IMR-90 (cell line): ENCODE measurements at regions not wholly inside any gene's neighbourhood (a gene's known extent, or its start where the extent isn't known, plus 50 kb on each side); places are given as distances from the start of the nearest gene placed in this dataset.

ENCODE experiments used
- ATAC-seq: fragments of 200-7000 bp; cut with Tn5 transposase; 2 replicates; pipeline ENCODE4 v1.9.1; 2020; ENCODE audit warnings: low read depth, mild to moderate bottlenecking, moderate library complexity
- BruUV-seq: library from RNA; stranded (reverse); fragments of 400-500 nt; replicated peaks from 2 replicates; lab custom pipeline; 2021; lab: Mats Ljungman, UMichigan
- CTCF ChIA-PET: fragments of 300-600 bp; formaldehyde crosslinking; extraction: SDS; loops from one replicate; lab custom pipeline; 2021; ENCODE audit warnings: antibody characterized with exemption; lab: Yijun Ruan, JAX
- POLR2A ChIA-PET: fragments of 300-600 bp; sonication (Branson Sonifier 250); formaldehyde crosslinking; loops from one replicate; lab custom pipeline; 2022; ENCODE audit warnings: antibody characterized with exemption; ENCODE audit not compliant: unreplicated experiment; lab: Charles Lee
- DNase-seq: peaks from one replicate; pipeline ENCODE4 v3.0.0; 2013
- H2AFZ ChIP-seq: replicated peaks from 2 replicates; pipeline ENCODE3; 2013; ENCODE audit warnings: low read length, mild to moderate bottlenecking; ENCODE audit not compliant: poor library complexity
- H2AK5ac ChIP-seq: 2 replicates; pipeline ENCODE4 v1.6.1; 2013; ENCODE audit warnings: low read depth, low read length, inconsistent platforms
- H2AK9ac ChIP-seq: replicated peaks from 2 replicates; pipeline ENCODE3; 2013; ENCODE audit warnings: mild to moderate bottlenecking, low read depth, low read length, moderate library complexity; ENCODE audit not compliant: poor library complexity
- H2BK120ac ChIP-seq: 2 replicates; pipeline ENCODE4 v1.6.1; 2013; ENCODE audit warnings: low read depth, low read length, inconsistent platforms
- H2BK15ac ChIP-seq: 3 replicates; pipeline ENCODE4 v1.6.1; 2013; ENCODE audit warnings: low read depth, low read length, inconsistent platforms
- H2BK20ac ChIP-seq: 2 replicates; pipeline ENCODE4 v1.6.1; 2013; ENCODE audit warnings: low read depth, mild to moderate bottlenecking, inconsistent platforms, low read length, moderate library complexity
- H2BK5ac ChIP-seq: 2 replicates; pipeline ENCODE4 v1.6.1; 2013; ENCODE audit warnings: mild to moderate bottlenecking, low read depth, low read length, inconsistent platforms; ENCODE audit not compliant: poor library complexity, severe bottlenecking
- H3K14ac ChIP-seq: replicated peaks from 2 replicates; pipeline ENCODE4 v1.6.1; 2013; ENCODE audit warnings: low read depth, low read length, inconsistent platforms
- H3K18ac ChIP-seq: 2 replicates; pipeline ENCODE4 v1.6.1; 2013; ENCODE audit warnings: low read depth, low read length, control low read depth
- H3K23ac ChIP-seq: 2 replicates; pipeline ENCODE4 v1.6.1; 2013; ENCODE audit warnings: low read depth, low read length, inconsistent platforms
- H3K27ac ChIP-seq: 2 replicates; pipeline ENCODE4 v1.5.1; 2013; ENCODE audit warnings: mild to moderate bottlenecking, control low read depth, low read length; ENCODE audit not compliant: insufficient read depth
- H3K27me3 ChIP-seq: 2 replicates; pipeline ENCODE4 v1.6.1; 2013; ENCODE audit warnings: low read length; ENCODE audit not compliant: control insufficient read depth, insufficient read depth
- H3K36me3 ChIP-seq: 2 replicates; pipeline ENCODE4 v1.6.1; 2013; ENCODE audit warnings: low read length, mixed read lengths; ENCODE audit not compliant: control insufficient read depth, insufficient read depth
- H3K4ac ChIP-seq: 2 replicates; pipeline ENCODE4 v1.6.1; 2013; ENCODE audit warnings: low read depth, low read length, inconsistent platforms
- H3K4me1 ChIP-seq: 2 replicates; pipeline ENCODE4 v1.6.1; 2013; ENCODE audit warnings: low read length, mixed read lengths; ENCODE audit not compliant: control insufficient read depth, insufficient read depth
- H3K4me2 ChIP-seq: 2 replicates; pipeline ENCODE4 v1.6.1; 2013; ENCODE audit warnings: low read depth, mild to moderate bottlenecking, control low read depth, low read length, moderate library complexity
- H3K4me3 ChIP-seq: 2 replicates; pipeline ENCODE4 v1.5.1; 2013; ENCODE audit warnings: low read depth, mild to moderate bottlenecking, control low read depth, low read length, moderate library complexity; ENCODE audit not compliant: insufficient read depth
- H3K56ac ChIP-seq: 2 replicates; pipeline ENCODE4 v1.6.1; 2013; ENCODE audit warnings: low read length, inconsistent platforms; ENCODE audit not compliant: insufficient read depth; ENCODE audit errors: extremely low read depth
- H3K79me1 ChIP-seq, 2 experiments: 2 replicates each; pipeline ENCODE4 v1.6.1; 2013; ENCODE audit warnings: low read length in 2 of 2, inconsistent platforms in 1 of 2, low read depth in 1 of 2
- H3K9ac ChIP-seq: 2 replicates; pipeline ENCODE4 v1.6.1; 2013; ENCODE audit warnings: low read depth, low read length, control low read depth
- H3K9me1 ChIP-seq: 2 replicates; pipeline ENCODE4 v1.6.1; 2013; ENCODE audit warnings: low read length, inconsistent platforms; ENCODE audit not compliant: insufficient read depth
- H3K9me3 ChIP-seq: 2 replicates; pipeline ENCODE4 v1.6.1; 2013; ENCODE audit warnings: low read length; ENCODE audit not compliant: control insufficient read depth, insufficient read depth
- H4K20me1 ChIP-seq: 2 replicates; pipeline ENCODE4 v1.6.1; 2013; ENCODE audit warnings: low read length, inconsistent platforms; ENCODE audit not compliant: insufficient read depth
- H4K5ac ChIP-seq: 2 replicates; pipeline ENCODE4 v1.6.1; 2013; ENCODE audit warnings: mild to moderate bottlenecking, low read depth, low read length, control low read depth
- H4K8ac ChIP-seq, 2 experiments: 2 replicates each; pipeline ENCODE4 v1.6.1; 2013; ENCODE audit warnings: low read depth in 2 of 2, low read length in 2 of 2, control low read depth in 1 of 2, inconsistent platforms in 1 of 2
- H4K91ac ChIP-seq: 2 replicates; pipeline ENCODE4 v1.6.1; 2013; ENCODE audit warnings: low read depth, low read length, inconsistent platforms; ENCODE audit not compliant: insufficient read depth
- BHLHE40 ChIP-seq: fragments of 150-350 bp; IDR thresholded peaks from 2 replicates; pipeline ENCODE4 v1.6.1; 2016; ENCODE audit warnings: mild to moderate bottlenecking, low read depth, low read length
- CEBPB ChIP-seq: IDR thresholded peaks from 2 replicates; pipeline ENCODE4 v1.6.1; 2012; ENCODE audit warnings: low read depth, low read length, improper control_type of control experiment
- CHD1 ChIP-seq: IDR thresholded peaks from 2 replicates; pipeline ENCODE4 v1.6.1; 2012; ENCODE audit warnings: low read depth, low read length, improper control_type of control experiment
- ELK1 ChIP-seq: fragments of 150-350 bp; IDR thresholded peaks from 2 replicates; pipeline ENCODE4 v1.6.1; 2016; ENCODE audit warnings: low read depth, mild to moderate bottlenecking, low read length, moderate library complexity, borderline replicate concordance
- FOS ChIP-seq: fragments of 150-350 bp; IDR thresholded peaks from 2 replicates; pipeline ENCODE4 v1.6.1; 2016; ENCODE audit warnings: low read depth, low read length
- MAFK ChIP-seq: IDR thresholded peaks from 2 replicates; pipeline ENCODE4 v1.6.1; 2012; ENCODE audit warnings: low read depth, low read length, improper control_type of control experiment
- MAZ ChIP-seq: IDR thresholded peaks from 2 replicates; pipeline ENCODE4 v1.6.1; 2012; ENCODE audit warnings: low read depth, mild to moderate bottlenecking, low read length, improper control_type of control experiment, moderate library complexity, borderline replicate concordance
- MXI1 ChIP-seq: IDR thresholded peaks from 2 replicates; pipeline ENCODE4 v1.6.1; 2012; ENCODE audit warnings: low read depth, mild to moderate bottlenecking, low read length, moderate library complexity, borderline replicate concordance
- NFE2L2 ChIP-seq: fragments of 150-350 bp; IDR thresholded peaks from 2 replicates; pipeline ENCODE4 v1.6.1; 2016; ENCODE audit warnings: low read depth, mild to moderate bottlenecking, low read length
- POLR2A ChIP-seq: IDR thresholded peaks from 2 replicates; pipeline ENCODE4 v1.6.1; 2012; ENCODE audit warnings: mild to moderate bottlenecking, low read depth, low read length
- RAD21 ChIP-seq: IDR thresholded peaks from 2 replicates; pipeline ENCODE4 v1.6.1; 2012; ENCODE audit warnings: low read length, improper control_type of control experiment
- RCOR1 ChIP-seq: IDR thresholded peaks from 2 replicates; pipeline ENCODE4 v1.6.1; 2012; ENCODE audit warnings: mild to moderate bottlenecking, low read length, improper control_type of control experiment; ENCODE audit not compliant: insufficient replicate concordance
- RFX5 ChIP-seq: IDR thresholded peaks from 2 replicates; pipeline ENCODE4 v1.8.0; 2012; ENCODE audit warnings: low read depth, mild to moderate bottlenecking, low read length, moderate library complexity
- SMC3 ChIP-seq: fragments of 150-350 bp; IDR thresholded peaks from 2 replicates; pipeline ENCODE4 v1.6.1; 2016; ENCODE audit warnings: low read depth, mild to moderate bottlenecking, antibody characterized with exemption, low read length, moderate library complexity
- USF2 ChIP-seq: fragments of 150-350 bp; IDR thresholded peaks from 2 replicates; pipeline ENCODE4 v1.6.1; 2017; ENCODE audit warnings: mild to moderate bottlenecking, antibody characterized with exemption, low read length, low read depth
- WGBS, 2 experiments: methylation state at CpG; one replicate each; pipeline versions ENCODE4 v1.1.5 to v1.1.7; 2013; ENCODE audit warnings: missing lambda C conversion rate in 2 of 2; ENCODE audit not compliant: insufficient read length in 1 of 2; ENCODE audit errors: extremely low coverage in 2 of 2; 5-methylcytosine and 5-hydroxymethylcytosine counted together
- dilution Hi-C: fragments of 300-500 bp; cut with HindIII; formaldehyde crosslinking; loops from one replicate; pipeline ENCODE4 v1.14.3; 2018; ENCODE audit warnings: low sequenced_read_pairs; ENCODE audit not compliant: unreplicated experiment
- in situ Hi-C: fragments of 300-500 bp; cut with MboI; formaldehyde crosslinking; loops from 3 replicates; pipeline ENCODE4 v1.14.3; 2019; ENCODE audit warnings: low sequenced_read_pairs, inconsistent platforms, mixed read lengths
- intact Hi-C: fragments of 100-400 bp; cut with micrococcal nuclease; formaldehyde crosslinking; loops from 2 replicates; pipeline ENCODE4 v1.10.0; 2022
- TF ChIP-seq, protein P1 (sequence below): conservative IDR thresholded peaks from 2 replicates; pipeline ENCODE4 v1.5.1; 2012; ENCODE audit warnings: mild to moderate bottlenecking, low read depth, low read length, improper control_type of control experiment

- no peak overlapping the region for H3K4me2 ChIP-seq
- H3K36me3 ChIP-seq, result no peaks in the 10 kb centered on the region
- no peak overlapping the region for H2BK120ac ChIP-seq
- H2BK15ac ChIP-seq, result no peak overlapping the region
- H4K8ac ChIP-seq, result no peak overlapping the region
- no peak overlapping the region for H2BK20ac ChIP-seq
- H3K4me3 ChIP-seq, result no peak overlapping the region
- intact Hi-C loops (no loop called here), in situ Hi-C loops (no loop called here), dilution Hi-C loops (no loop called here)
- H3K9me3 ChIP-seq, result peaks cover 2% of the 10 kb centered on the region; the same call in 1 of the 2 replicates
- no peak overlapping the region for H3K14ac ChIP-seq
- no peak overlapping the region for H3K18ac ChIP-seq
- no peak overlapping the region for H4K5ac ChIP-seq
- POLR2A ChIA-PET, result no interaction called here
- no TSS peak for BruUV-seq
- no peak overlapping the region for H2AFZ ChIP-seq
- no peak overlapping the region for H3K56ac ChIP-seq
- no peaks in the 10 kb centered on the region for H3K9me1 ChIP-seq
- H3K27ac ChIP-seq, result no peak overlapping the region
- no peaks in the 10 kb centered on the region for H3K4me1 ChIP-seq
- H2AK9ac ChIP-seq, result no peak overlapping the region
- H4K91ac ChIP-seq, result no peak overlapping the region
- TF ChIP-seq ELK1 (no peak), FOS (no peak), POLR2A (no peak), RAD21 (no peak), RFX5 (no peak), MXI1 (no peak), NFE2L2 (no peak), RCOR1 (no peak), MAFK (no peak), CHD1 (no peak), SMC3 (no peak), BHLHE40 (no peak), MAZ (no peak), USF2 (no peak), CEBPB (no peak)
- TF ChIP-seq, protein P1, sequence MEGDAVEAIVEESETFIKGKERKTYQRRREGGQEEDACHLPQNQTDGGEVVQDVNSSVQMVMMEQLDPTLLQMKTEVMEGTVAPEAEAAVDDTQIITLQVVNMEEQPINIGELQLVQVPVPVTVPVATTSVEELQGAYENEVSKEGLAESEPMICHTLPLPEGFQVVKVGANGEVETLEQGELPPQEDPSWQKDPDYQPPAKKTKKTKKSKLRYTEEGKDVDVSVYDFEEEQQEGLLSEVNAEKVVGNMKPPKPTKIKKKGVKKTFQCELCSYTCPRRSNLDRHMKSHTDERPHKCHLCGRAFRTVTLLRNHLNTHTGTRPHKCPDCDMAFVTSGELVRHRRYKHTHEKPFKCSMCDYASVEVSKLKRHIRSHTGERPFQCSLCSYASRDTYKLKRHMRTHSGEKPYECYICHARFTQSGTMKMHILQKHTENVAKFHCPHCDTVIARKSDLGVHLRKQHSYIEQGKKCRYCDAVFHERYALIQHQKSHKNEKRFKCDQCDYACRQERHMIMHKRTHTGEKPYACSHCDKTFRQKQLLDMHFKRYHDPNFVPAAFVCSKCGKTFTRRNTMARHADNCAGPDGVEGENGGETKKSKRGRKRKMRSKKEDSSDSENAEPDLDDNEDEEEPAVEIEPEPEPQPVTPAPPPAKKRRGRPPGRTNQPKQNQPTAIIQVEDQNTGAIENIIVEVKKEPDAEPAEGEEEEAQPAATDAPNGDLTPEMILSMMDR, result no peak
- H3K27me3 ChIP-seq, result no peaks in the 10 kb centered on the region
- no peak for ATAC-seq
- no peak overlapping the region for H2AK5ac ChIP-seq
- no peak overlapping the region for H3K23ac ChIP-seq
- DNase-seq, result no peak
- no peak overlapping the region for H2BK5ac ChIP-seq
- H4K20me1 ChIP-seq, result no peaks in the 10 kb centered on the region
- WGBS, 2 experiments, result no CpG with 5 or more reads among the region's 2 CpGs
- no peaks in the 10 kb centered on the region for H3K79me1 ChIP-seq
- no peak overlapping the region for H3K9ac ChIP-seq
- no peak overlapping the region for H3K4ac ChIP-seq
- CTCF ChIA-PET, result no interaction called here
Measured at GRCh38 chr4:157502656-157503055, 282.1 kb downstream of the GRIA2 start.
